GM12891 (cell line): ENCODE measurements at regions not wholly inside any gene's neighbourhood (a gene's known extent, or its start where the extent isn't known, plus 50 kb on each side); places are given as distances from the start of the nearest gene placed in this dataset.

ENCODE experiments used
- PAX5 ChIP-seq: IDR thresholded peaks from 2 replicates; pipeline ENCODE4 v1.6.1; 2011; ENCODE audit warnings: low read length, moderate library complexity, mild to moderate bottlenecking; ENCODE audit not compliant: insufficient read depth, severe bottlenecking
- POLR2A ChIP-seq: IDR thresholded peaks from 2 replicates; pipeline ENCODE4 v1.6.1; 2011; ENCODE audit warnings: low read depth, low read length, control low read depth
- POLR2AphosphoS5 ChIP-seq: IDR thresholded peaks from 2 replicates; pipeline ENCODE4 v1.6.1; 2011; ENCODE audit warnings: low read depth, low read length, control low read depth
- TAF1 ChIP-seq: IDR thresholded peaks from 2 replicates; pipeline ENCODE4 v1.6.1; 2011; ENCODE audit warnings: low read depth, low read length, control low read depth

DNA sequence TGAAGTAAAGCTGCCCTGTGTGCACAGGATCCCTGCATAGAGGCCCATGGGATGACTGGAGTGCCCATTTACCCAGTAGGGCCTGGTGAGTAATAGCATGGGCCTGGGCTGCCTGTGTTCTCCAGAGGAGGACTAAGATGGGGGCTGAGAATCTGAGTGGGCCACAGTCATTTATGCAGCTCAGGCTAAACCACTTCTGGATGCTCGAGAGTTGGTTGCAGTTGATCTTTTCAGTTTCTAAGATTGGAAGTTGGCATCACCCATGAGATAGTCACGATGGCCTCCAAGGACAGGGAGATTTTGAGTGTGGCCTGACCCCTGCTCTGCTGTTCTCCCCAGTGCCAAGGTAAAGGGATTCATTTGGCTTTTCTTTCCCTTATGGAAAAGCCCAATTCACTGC, 179.1 kb upstream of the SPRED2 start:
- TF ChIP-seq POLR2A (no peak), TAF1 (no peak), POLR2AphosphoS5 (no peak), PAX5 (no peak)
